ENCODE measurements at regions not wholly inside any gene's neighbourhood (a gene's known extent, or its start where the extent isn't known, plus 50 kb on each side); places are given as distances from the start of the nearest gene placed in this dataset.
"Not testable (repeated sequence)": the region's sequence is repeated elsewhere in the genome, so short reads cannot be mapped to it uniquely, and the experiment has no call there.

GRCh38 chr1:213704941-213705340 is 282.8 kb upstream of the PROX1 start:
- no peak for TF ChIP-seq FOXA1 (IDR thresholded peaks at IDR 0.05)
- no peak for TF ChIP-seq ZNF384 (IDR thresholded peaks at IDR 0.05)
- no peak for DNase-seq (ENCODE audit: extremely low spot score)
- ChIA-PET POLR2A (no interaction called here), CTCF (no interaction called here)

- POLR2A ChIA-PET; CTCF ChIA-PET; DNase-seq (ENCODE audit: extremely low spot score): not testable (repeated sequence)
Observed at GRCh38 chr1:213711833-213712490, 275.8 kb upstream of the PROX1 start.

- ChIA-PET CTCF (no interaction called here), POLR2A (no interaction called here)
- DNase-seq (ENCODE audit: extremely low spot score), result no peak
- TF ChIP-seq, protein P1, sequence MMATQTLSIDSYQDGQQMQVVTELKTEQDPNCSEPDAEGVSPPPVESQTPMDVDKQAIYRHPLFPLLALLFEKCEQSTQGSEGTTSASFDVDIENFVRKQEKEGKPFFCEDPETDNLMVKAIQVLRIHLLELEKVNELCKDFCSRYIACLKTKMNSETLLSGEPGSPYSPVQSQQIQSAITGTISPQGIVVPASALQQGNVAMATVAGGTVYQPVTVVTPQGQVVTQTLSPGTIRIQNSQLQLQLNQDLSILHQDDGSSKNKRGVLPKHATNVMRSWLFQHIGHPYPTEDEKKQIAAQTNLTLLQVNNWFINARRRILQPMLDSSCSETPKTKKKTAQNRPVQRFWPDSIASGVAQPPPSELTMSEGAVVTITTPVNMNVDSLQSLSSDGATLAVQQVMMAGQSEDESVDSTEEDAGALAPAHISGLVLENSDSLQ (IDR thresholded peaks at IDR 0.05), result no peak
- TF ChIP-seq ZNF384 (IDR thresholded peaks at IDR 0.05) (no peak), SUZ12 (IDR thresholded peaks at IDR 0.05) (no peak), LEF1 (IDR thresholded peaks at IDR 0.05; ENCODE audit: borderline replicate concordance) (no peak), SP1 (IDR thresholded peaks at IDR 0.05) (no peak), NFRKB (IDR thresholded peaks at IDR 0.05) (no peak), FOXK2 (IDR thresholded peaks at IDR 0.05) (no peak), FOXM1 (IDR thresholded peaks at IDR 0.05; ENCODE audit: borderline replicate concordance) (no peak), BHLHE40 (IDR thresholded peaks at IDR 0.05; ENCODE audit: borderline replicate concordance) (no peak), L3MBTL2 (conservative IDR thresholded peaks at IDR 0.05) (no peak), ARNT (IDR thresholded peaks at IDR 0.05) (no peak), FOXA1 (IDR thresholded peaks at IDR 0.05) (no peak)
Observed at GRCh38 chr1:213714645-213715044, 273.1 kb upstream of the PROX1 start.

GRCh38 chr1:213715182-213715581 is 272.6 kb upstream of the PROX1 start:
- TF ChIP-seq ELF4 (IDR thresholded peaks at IDR 0.05) (no peak), FOXA1 (IDR thresholded peaks at IDR 0.05) (no peak), LEF1 (IDR thresholded peaks at IDR 0.05; ENCODE audit: borderline replicate concordance) (no peak), SP1 (IDR thresholded peaks at IDR 0.05) (no peak), ARNT (IDR thresholded peaks at IDR 0.05) (no peak), HDGF (IDR thresholded peaks at IDR 0.05; ENCODE audit: borderline replicate concordance) (no peak), SUZ12 (IDR thresholded peaks at IDR 0.05) (no peak), BHLHE40 (IDR thresholded peaks at IDR 0.05; ENCODE audit: borderline replicate concordance) (no peak), L3MBTL2 (conservative IDR thresholded peaks at IDR 0.05) (no peak), TARDBP (IDR thresholded peaks at IDR 0.05) (no peak), CTBP1 (IDR thresholded peaks at IDR 0.05; ENCODE audit: borderline replicate concordance) (no peak), ZNF384 (IDR thresholded peaks at IDR 0.05) (no peak), FOXM1 (IDR thresholded peaks at IDR 0.05; ENCODE audit: borderline replicate concordance) (no peak), FOXK2 (IDR thresholded peaks at IDR 0.05) (no peak), NFRKB (IDR thresholded peaks at IDR 0.05) (no peak)
- TF ChIP-seq, protein P1 (IDR thresholded peaks at IDR 0.05), result no peak
- no peak for DNase-seq (ENCODE audit: extremely low spot score)
- ChIA-PET CTCF (no interaction called here), POLR2A (no interaction called here)

DNA sequence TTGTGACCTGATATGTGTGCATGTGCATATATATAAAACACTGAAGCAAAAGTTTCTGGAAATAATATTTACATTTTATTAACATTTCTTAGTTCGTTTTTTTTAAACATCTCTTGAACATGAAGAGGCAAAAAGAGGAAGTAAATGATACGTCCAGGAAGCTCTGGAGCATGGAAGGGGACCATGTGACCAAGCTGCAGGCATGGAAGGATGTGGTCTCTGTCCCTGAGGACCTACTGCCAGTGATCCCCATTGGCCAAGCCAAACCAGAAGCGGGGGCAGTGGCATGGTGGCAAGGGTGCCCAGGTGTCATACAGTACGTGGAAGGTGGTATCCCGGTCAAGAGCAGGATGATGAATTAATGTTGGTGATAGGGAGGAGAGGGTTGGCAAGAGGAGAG is 268.3 kb upstream of the PROX1 start:
- ChIA-PET CTCF (interaction anchor here (0.5 kb wide), 1 partner anchor 596 kb away, joined by 3 read pairs; no protein-coding TSS in a partner anchor), POLR2A (no interaction called here)
- no peak for DNase-seq (ENCODE audit: extremely low spot score)
- TF ChIP-seq ZNF384 (IDR thresholded peaks at IDR 0.05) (no peak), LEF1 (IDR thresholded peaks at IDR 0.05; ENCODE audit: borderline replicate concordance) (no peak), FOXK2 (IDR thresholded peaks at IDR 0.05) (no peak), TARDBP (IDR thresholded peaks at IDR 0.05) (no peak), SUZ12 (IDR thresholded peaks at IDR 0.05) (no peak), ARNT (IDR thresholded peaks at IDR 0.05) (no peak), FOXM1 (IDR thresholded peaks at IDR 0.05; ENCODE audit: borderline replicate concordance) (no peak), ELF4 (IDR thresholded peaks at IDR 0.05) (no peak), BHLHE40 (IDR thresholded peaks at IDR 0.05; ENCODE audit: borderline replicate concordance) (no peak), NFRKB (IDR thresholded peaks at IDR 0.05) (no peak), CTBP1 (IDR thresholded peaks at IDR 0.05; ENCODE audit: borderline replicate concordance) (no peak), SP1 (IDR thresholded peaks at IDR 0.05) (no peak), L3MBTL2 (conservative IDR thresholded peaks at IDR 0.05) (no peak), HDGF (IDR thresholded peaks at IDR 0.05; ENCODE audit: borderline replicate concordance) (no peak), FOXA1 (IDR thresholded peaks at IDR 0.05) (no peak)
- TF ChIP-seq, protein P1 (IDR thresholded peaks at IDR 0.05), result no peak

DNA sequence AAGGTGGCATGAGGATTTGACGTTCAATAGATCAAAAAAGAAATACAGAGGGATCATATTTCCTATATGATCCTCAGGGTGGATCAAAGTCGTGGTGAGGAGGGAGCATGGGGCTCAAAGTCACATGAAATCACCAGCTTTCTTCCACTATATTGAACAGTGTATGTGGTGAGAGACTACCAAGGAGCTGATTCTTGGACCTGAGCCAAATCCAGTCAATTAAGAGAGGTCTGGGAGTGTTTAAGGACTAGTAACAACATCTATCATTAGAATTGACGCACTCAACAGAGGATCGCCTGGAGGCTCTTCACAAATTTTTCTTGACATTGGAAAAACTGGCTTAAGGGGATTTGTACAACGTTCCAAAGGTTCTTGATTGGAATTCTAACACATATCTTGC is 267.7 kb upstream of the PROX1 start:
- ChIA-PET POLR2A (no interaction called here), CTCF (no interaction called here)
- TF ChIP-seq ARNT (IDR thresholded peaks at IDR 0.05) (no peak), LEF1 (IDR thresholded peaks at IDR 0.05; ENCODE audit: borderline replicate concordance) (no peak), FOXK2 (IDR thresholded peaks at IDR 0.05) (no peak), CTBP1 (IDR thresholded peaks at IDR 0.05; ENCODE audit: borderline replicate concordance) (no peak), L3MBTL2 (conservative IDR thresholded peaks at IDR 0.05) (no peak), SUZ12 (IDR thresholded peaks at IDR 0.05) (no peak)
- TF ChIP-seq, protein P1 (IDR thresholded peaks at IDR 0.05), result no peak
- no peak for DNase-seq (ENCODE audit: extremely low spot score)
